Liver (tissue), 3 donors: ENCODE measurements at regions not wholly inside any gene's neighbourhood (a gene's known extent, or its start where the extent isn't known, plus 50 kb on each side); places are given as distances from the start of the nearest gene placed in this dataset.

Experiments used
- ATF3 ChIP-seq: IDR thresholded peaks from 2 replicates; pipeline ENCODE4 v1.6.1; 2016; ENCODE audit warnings: antibody characterized with exemption
- CTCF ChIP-seq: fragments of 150-350 bp; IDR thresholded peaks from 2 replicates; pipeline ENCODE4 v1.5.1; 2017; ENCODE audit warnings: improper control_type of control experiment, low read depth, low read length; ENCODE audit not compliant: missing input control
- JUND ChIP-seq, 2 donors: IDR thresholded peaks; 2 replicates each; pipeline ENCODE4 v1.6.1; 2016; ENCODE audit warnings: antibody characterized with exemption in 2 of 2
- RAD21 ChIP-seq, 2 donors: IDR thresholded peaks; 2 replicates each; pipeline ENCODE4 v1.6.1; 2016; ENCODE audit warnings: antibody characterized with exemption in 2 of 2, mild to moderate bottlenecking in 2 of 2
- RXRA ChIP-seq, 2 donors: IDR thresholded peaks; 2 replicates each; pipeline ENCODE4 v1.6.1; 2017 to 2018; ENCODE audit warnings: antibody characterized with exemption in 2 of 2, mild to moderate bottlenecking in 1 of 2
- YY1 ChIP-seq: IDR thresholded peaks from 2 replicates; pipeline ENCODE4 v1.6.1; 2016; ENCODE audit warnings: antibody characterized with exemption, mild to moderate bottlenecking
- donor health status: healthy.
- donor health status: healthy.

- TF ChIP-seq YY1 (no peak), CTCF (no peak), ATF3 (no peak), RXRA (IDR thresholded peaks at IDR 0.05) (no peak), RAD21 (IDR thresholded peaks at IDR 0.05) (no peak), JUND (IDR thresholded peaks at IDR 0.05) (no peak)
Measured at GRCh38 chr20:56689318-56689717, 60.2 kb downstream of the TFAP2C start.
